GM12891 (cell line): ENCODE measurements at regions not wholly inside any gene's neighbourhood (a gene's known extent, or its start where the extent isn't known, plus 50 kb on each side); places are given as distances from the start of the nearest gene placed in this dataset.

Source experiments
- DNase-seq: peaks from one replicate; pipeline ENCODE4 v3.0.0; 2011; ENCODE audit warnings: low spot score; ENCODE audit not compliant: insufficient read length
- FAIRE-seq: peaks from 2 replicates; lab custom pipeline; 2011; peaks lifted over from hg19 to GRCh38; lab: Jason Lieb, UNC
- PAX5 ChIP-seq: IDR thresholded peaks from 2 replicates; pipeline ENCODE4 v1.6.1; 2011; ENCODE audit warnings: low read length, moderate library complexity, mild to moderate bottlenecking; ENCODE audit not compliant: insufficient read depth, severe bottlenecking
- POLR2A ChIP-seq: IDR thresholded peaks from 2 replicates; pipeline ENCODE4 v1.6.1; 2011; ENCODE audit warnings: low read depth, low read length, control low read depth
- POLR2AphosphoS5 ChIP-seq: IDR thresholded peaks from 2 replicates; pipeline ENCODE4 v1.6.1; 2011; ENCODE audit warnings: low read depth, low read length, control low read depth
- POU2F2 ChIP-seq: IDR thresholded peaks from 2 replicates; pipeline ENCODE4 v1.6.1; 2011; ENCODE audit warnings: low read depth, mild to moderate bottlenecking, control low read depth, low read length, moderate library complexity
- SPI1 ChIP-seq: IDR thresholded peaks from 2 replicates; pipeline ENCODE4 v1.6.1; 2011; ENCODE audit warnings: low read depth, low read length, control low read depth
- TAF1 ChIP-seq: IDR thresholded peaks from 2 replicates; pipeline ENCODE4 v1.6.1; 2011; ENCODE audit warnings: low read depth, low read length, control low read depth

DNA sequence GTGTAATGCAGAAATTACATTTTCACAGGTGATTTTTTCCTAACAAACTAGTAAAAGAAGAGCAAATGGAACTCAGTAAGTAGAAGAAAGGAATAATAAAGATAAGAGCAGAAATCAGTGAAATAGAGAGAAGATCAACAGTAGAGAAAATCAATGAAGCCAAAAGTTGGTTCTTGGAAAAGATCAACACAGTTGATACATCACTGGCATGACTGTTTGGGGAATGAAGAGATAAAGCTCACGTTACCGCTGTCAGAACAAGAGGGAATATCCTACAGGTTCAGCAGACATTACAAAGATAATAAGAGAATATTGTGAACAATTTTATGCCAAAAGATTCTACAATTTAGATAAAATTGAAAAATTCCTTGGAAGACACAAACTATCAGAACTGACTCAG, 146.4 kb downstream of the ACTR3B start:
- no peak for FAIRE-seq
- TF ChIP-seq PAX5 (no peak), POU2F2 (no peak), SPI1 (no peak), POLR2AphosphoS5 (no peak), POLR2A (no peak), TAF1 (no peak)
- DNase-seq, result no peak

DNA sequence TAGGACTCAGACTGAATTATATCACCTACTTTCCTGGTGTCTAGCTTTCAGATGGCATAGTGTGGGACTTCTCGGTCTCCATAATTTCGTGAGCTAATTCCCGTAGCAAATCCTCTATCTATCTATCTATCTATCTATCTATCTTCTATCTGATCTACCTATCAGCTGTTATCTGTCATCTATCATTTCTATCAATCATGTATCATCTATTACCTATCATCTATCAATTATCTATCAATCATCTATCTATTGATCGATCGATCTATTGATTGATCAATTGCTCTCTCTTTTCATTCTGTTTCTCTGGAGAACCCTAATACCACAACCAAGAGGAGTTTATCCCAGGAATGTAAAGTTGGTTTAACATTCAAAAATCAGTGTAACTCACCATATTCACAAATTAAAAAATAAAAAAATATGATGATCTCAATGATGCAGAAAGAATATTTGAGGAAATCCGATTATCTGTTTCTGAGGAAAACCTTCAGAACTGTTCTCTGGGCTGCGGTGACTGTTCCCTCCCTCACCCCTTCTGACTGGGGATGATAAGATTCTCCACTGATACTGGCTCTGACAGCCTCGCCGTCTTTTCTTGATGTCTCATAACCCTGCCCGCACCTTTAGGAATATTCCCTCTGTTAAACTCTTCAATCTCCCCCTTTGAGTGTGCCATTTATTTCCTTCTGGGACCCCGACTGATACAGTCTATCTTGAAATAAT, 147.7 kb downstream of the ACTR3B start:
- FAIRE-seq (no peak), DNase-seq (no peak)
- TF ChIP-seq POU2F2 (no peak), TAF1 (no peak), SPI1 (no peak), POLR2A (no peak), POLR2AphosphoS5 (no peak), PAX5 (no peak)

DNA sequence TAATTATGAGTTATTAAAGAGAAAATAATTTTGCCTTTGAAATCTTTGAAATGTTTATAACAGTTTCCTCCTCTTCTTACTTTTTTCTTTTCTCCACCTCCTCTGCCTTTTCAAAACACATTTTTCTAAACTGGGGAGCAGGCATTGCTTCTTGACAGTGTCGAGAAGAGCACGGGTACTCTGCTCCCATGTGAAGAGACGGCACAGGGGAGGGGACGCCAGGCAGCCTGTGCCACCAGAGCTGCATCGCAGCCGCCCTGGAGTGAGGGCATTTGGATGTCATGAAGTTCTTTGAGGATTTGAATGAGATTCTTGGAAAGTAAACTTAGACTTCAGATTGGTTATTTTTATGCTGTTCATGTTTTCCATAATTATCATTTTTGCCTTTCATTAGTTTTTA, 149.7 kb downstream of the ACTR3B start:
- DNase-seq, result no peak
- no peak for FAIRE-seq
- no peak for TF ChIP-seq POLR2A

DNA sequence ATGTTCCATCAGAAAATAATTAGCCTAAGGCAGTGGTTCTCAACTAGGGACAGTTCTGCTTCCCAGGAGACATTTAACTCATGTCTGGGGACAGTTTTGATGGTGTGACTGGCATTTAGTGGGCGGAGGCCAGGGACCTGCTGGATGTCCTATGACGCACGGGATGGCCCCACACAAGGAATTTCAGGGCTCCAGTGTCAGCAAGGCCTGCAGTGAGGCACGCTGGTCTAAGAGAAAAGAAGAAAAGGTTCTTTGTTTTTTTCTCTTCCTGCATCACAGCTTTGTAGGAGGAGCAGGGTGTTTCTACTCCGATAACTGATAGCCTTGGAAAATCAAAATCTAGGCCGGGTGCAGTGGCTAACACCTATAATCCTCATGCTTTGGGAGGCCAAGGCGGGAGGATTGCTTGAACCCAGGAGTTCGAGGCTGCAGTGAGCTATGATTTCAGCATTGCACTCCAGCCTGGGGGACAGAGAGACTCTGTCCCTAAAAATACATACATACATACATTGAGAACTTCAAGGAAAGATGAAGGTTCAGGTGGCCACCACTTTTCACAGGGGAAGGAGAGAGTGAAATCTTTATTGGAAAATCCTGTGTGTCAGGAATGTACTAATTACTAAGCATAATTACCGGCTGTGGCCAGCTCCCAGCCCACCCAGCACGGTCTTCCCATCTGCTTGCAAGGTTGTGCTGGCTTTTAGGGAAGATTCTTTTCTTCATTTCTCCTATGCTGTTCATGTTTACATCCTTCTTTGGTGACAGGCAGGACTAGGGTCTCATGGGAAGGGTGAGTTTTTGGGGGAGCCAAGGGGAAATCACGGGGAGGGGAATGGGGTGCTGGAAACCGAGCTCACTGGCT, 150.4 kb downstream of the ACTR3B start:
- TF ChIP-seq SPI1, result no peak
- TF ChIP-seq POLR2AphosphoS5, result no peak
- TF ChIP-seq POU2F2, result no peak
- no peak for TF ChIP-seq TAF1
- no peak for TF ChIP-seq PAX5
- TF ChIP-seq POLR2A, result no peak
- FAIRE-seq (no peak), DNase-seq (no peak)

DNA sequence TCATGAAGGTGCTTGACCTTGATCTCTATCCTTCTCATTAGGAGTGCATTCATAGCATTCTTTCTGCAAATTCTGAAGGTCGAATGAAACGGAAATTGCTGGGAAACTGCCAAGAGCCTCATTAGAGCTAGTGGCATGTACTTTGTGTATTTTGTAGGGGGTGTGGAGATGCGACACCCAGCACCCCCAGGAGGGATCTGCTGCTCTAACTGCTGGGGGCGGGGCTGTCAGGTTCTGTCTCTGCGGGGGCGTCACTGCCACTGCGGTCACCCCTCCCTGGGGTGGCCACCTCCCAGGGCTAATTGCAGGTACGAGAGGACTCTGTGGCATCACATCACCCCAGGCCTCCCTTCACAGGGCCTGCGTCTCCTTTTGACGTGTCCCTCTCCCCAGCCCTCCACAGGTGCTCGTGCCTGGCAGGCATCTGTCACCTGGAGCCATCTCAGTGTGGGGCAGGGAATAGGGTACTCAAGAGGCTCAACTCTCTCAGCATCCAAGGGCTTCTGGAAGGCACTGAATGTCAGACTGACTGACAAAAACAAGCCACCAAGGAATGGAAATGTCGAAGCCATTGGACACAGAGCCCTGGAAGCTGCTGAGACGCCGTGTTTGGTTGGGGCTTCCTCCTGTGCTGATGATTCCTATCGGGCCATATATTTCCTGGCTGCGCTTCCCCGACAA, 151.1 kb downstream of the ACTR3B start:
- FAIRE-seq (no peak), DNase-seq (no peak)
- TF ChIP-seq POU2F2 (no peak), TAF1 (no peak), SPI1 (no peak), POLR2A (no peak), PAX5 (no peak), POLR2AphosphoS5 (no peak)

DNA sequence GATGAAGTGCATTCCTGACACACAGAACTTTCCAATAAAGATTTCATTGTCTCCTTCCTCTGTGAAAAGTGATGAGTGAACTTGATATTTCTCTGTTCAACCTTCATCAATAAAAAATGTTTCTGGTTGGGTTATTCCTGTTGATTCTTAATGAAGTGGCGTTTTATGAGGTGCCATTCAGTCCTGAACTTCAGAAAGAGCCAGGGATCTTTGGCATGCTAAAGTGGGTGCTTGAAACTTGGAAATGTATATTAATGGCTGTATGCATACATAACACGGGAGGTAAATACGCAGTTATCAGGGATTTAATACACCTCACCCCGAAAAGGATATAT, 151.6 kb downstream of the ACTR3B start:
- TF ChIP-seq POLR2A, result no peak
- no peak for TF ChIP-seq TAF1
- TF ChIP-seq POLR2AphosphoS5, result no peak
- TF ChIP-seq POU2F2, result no peak
- no peak for TF ChIP-seq PAX5
- TF ChIP-seq SPI1, result no peak
- DNase-seq (no peak), FAIRE-seq (no peak)

DNA sequence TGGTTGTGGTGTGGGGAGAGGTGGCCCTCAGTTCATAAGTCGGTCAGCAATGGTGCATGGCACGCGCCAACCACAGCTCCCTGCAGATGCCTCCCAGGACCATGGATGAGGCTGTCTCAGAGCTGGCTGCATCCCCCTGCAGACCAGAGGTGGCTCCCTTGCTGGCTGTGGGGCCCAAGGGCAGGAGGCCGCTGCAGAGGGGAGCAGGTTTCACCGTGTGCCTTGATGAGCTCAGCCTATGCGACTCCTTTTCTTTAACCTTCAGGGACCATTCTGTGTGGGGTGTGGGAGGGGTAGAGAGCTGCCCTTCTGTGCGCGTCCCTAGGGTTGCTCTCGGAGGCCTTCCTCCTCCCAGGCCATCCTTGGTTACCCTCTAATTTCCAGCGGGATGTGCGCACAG, 152.4 kb downstream of the ACTR3B start:
- TF ChIP-seq SPI1, result no peak
- TF ChIP-seq TAF1, result no peak
- DNase-seq (no peak), FAIRE-seq (no peak)

DNA sequence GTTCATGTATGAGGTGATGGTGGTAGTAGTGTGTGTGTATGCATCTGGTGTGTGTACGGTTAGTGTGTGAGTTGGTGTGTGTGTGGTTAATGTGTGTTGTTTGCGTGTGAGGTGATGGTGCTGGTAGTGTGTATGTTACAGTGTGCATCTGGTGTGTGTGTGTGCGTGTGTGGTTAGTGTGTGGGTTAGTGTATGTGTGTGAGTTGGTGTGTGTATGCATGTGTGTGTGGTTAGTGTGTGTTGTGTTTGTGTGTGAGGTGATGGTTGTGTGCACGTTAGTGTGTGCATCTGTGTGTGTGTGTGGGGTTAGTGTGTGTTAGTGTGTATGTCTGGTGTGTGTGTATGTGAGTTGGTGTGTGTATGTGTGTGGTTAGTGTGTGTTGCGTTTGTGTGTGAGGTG, 153.0 kb downstream of the ACTR3B start:
- peak; percentile 77 for FAIRE-seq

DNA sequence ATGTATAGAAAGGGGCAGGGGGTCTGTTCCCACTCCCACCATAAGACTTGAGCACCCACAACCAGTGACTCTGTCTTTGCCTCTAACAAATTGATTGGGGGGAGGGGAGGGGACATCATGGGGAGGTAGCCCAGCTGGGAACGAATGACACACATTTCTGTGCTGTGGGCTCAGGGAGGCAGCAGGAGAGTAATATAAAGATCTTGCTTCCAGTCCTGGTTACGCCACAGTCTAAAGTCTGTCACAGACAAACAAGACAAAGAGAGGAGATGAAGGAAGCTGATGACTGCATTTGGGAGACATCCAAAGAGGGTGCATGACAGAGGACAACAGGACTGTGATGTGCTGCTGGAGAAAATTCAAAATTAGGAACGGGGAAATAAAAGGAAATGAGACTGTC, 153.9 kb downstream of the ACTR3B start:
- FAIRE-seq (no peak), DNase-seq (no peak)
- TF ChIP-seq POU2F2 (no peak), POLR2AphosphoS5 (no peak), PAX5 (no peak), POLR2A (no peak), TAF1 (no peak), SPI1 (no peak)

More for the DNA sequence above, 153.0 kb downstream of the ACTR3B start:
- TF ChIP-seq POU2F2, result no peak
- no peak for TF ChIP-seq TAF1
- TF ChIP-seq POLR2AphosphoS5, result no peak
- no peak for TF ChIP-seq SPI1
- no peak for TF ChIP-seq PAX5
- no peak for TF ChIP-seq POLR2A
- no peak for DNase-seq
